ENCODE measurements at regions not wholly inside any gene's neighbourhood (a gene's known extent, or its start where the extent isn't known, plus 50 kb on each side); places are given as distances from the start of the nearest gene placed in this dataset.

DNA sequence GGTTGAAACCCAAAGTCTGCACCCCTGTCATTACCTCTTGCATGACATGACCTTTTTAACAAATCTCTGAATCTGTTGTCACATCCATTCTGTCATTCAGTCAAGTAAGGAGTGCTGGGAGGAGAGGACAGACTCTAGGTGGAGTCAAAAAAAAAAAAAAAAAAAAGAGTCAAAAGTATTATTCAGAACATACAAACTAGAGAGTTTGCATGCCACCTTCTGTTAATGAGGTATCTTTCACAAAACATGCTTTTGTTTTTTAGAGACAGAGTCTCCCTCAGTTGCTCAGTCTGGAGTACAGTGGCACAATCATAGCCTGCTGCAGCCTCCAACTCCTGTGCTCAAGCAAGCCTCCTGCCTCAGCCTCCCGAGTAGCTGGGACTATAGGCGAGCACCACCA is 81.6 kb upstream of the ARMC3 start:
- TF ChIP-seq, protein P1, sequence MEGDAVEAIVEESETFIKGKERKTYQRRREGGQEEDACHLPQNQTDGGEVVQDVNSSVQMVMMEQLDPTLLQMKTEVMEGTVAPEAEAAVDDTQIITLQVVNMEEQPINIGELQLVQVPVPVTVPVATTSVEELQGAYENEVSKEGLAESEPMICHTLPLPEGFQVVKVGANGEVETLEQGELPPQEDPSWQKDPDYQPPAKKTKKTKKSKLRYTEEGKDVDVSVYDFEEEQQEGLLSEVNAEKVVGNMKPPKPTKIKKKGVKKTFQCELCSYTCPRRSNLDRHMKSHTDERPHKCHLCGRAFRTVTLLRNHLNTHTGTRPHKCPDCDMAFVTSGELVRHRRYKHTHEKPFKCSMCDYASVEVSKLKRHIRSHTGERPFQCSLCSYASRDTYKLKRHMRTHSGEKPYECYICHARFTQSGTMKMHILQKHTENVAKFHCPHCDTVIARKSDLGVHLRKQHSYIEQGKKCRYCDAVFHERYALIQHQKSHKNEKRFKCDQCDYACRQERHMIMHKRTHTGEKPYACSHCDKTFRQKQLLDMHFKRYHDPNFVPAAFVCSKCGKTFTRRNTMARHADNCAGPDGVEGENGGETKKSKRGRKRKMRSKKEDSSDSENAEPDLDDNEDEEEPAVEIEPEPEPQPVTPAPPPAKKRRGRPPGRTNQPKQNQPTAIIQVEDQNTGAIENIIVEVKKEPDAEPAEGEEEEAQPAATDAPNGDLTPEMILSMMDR (IDR thresholded peaks at IDR 0.05) = no peak
- no peak for TF ChIP-seq POLR2A (IDR thresholded peaks at IDR 0.05)

Measured in lower leg skin (tissue), 3 donors.